HT-29 (cell line): ENCODE measurements at regions not wholly inside any gene's neighbourhood (a gene's known extent, or its start where the extent isn't known, plus 50 kb on each side); places are given as distances from the start of the nearest gene placed in this dataset.
"Not testable (repeated sequence)": the region's sequence is repeated elsewhere in the genome, so short reads cannot be mapped to it uniquely, and the experiment has no call there.

Experiments used
- DNase-seq: peaks from one replicate; pipeline ENCODE4 v3.0.0-alpha.2; 2015; ENCODE audit warnings: low spot score

DNA sequence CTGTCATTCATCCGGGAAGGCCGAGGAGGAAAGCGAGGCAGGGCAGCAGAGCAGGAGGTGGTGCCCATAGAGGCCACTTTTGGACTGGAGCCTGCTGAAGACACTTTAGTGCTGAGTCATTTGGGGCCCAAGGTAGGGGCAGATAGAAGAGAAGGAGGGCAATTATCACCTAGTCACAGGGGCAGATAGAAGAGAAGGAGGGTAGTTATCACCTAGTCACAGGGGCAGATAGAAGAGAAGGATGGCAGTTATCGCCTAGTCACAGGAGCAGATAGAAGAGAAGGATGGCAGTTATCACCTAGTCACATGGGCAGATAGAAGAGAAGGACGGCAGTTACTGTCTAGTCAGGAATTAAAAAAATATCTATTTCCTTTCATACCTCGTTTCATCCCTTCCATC is 1372.6 kb downstream of the FOXD4L5 start:
- DNase-seq, result not testable (repeated sequence)

- DNase-seq, result not testable (repeated sequence)
These were observed 1375.9 kb downstream of the FOXD4L5 start for GRCh38 chr9:63909076-63909475.

GRCh38 chr9:63899637-63900190 is 1385.3 kb downstream of the FOXD4L5 start:
- DNase-seq, result not testable (repeated sequence)

DNA sequence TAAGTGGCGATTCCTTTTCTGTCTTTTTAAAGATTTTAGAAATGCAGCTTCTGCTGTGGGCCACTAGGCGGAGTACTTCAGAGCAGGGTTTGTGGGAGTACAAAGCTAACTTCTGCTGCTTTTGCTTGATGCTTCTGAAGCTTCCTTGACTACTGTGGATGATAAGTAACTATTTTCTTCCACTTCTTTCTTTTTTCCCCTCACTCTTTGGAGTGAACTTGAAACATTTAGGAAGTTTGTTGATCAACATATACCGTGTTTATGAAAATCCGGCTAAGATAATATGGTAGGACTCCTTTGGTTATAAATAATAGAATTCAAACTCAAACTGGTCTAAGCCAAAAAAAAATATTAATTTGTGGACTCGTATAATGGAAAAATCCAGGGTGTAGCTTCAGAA is 1403.6 kb downstream of the FOXD4L5 start:
- DNase-seq, result not testable (repeated sequence)

DNA sequence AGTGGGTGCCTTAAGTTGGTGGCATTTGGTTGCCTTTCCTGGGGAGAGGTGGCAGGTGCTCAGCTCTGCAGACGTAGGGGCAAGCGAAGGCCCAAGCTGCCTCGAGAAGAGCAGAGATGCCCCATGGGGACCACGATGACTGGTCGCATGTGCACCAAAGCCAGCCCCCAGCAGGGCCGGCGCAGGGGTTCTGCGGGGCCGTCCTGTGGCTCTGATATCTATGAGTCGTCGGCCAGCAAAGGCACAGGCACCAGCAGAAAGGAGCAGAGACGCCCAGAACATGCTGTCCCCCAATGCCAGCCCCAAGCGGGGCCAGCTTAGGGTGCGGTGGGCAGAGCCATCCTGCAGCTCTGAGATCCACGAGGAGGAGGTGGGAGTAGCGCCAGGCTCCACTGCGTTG is 1408.6 kb downstream of the FOXD4L5 start:
- DNase-seq, result not testable (repeated sequence)

DNA sequence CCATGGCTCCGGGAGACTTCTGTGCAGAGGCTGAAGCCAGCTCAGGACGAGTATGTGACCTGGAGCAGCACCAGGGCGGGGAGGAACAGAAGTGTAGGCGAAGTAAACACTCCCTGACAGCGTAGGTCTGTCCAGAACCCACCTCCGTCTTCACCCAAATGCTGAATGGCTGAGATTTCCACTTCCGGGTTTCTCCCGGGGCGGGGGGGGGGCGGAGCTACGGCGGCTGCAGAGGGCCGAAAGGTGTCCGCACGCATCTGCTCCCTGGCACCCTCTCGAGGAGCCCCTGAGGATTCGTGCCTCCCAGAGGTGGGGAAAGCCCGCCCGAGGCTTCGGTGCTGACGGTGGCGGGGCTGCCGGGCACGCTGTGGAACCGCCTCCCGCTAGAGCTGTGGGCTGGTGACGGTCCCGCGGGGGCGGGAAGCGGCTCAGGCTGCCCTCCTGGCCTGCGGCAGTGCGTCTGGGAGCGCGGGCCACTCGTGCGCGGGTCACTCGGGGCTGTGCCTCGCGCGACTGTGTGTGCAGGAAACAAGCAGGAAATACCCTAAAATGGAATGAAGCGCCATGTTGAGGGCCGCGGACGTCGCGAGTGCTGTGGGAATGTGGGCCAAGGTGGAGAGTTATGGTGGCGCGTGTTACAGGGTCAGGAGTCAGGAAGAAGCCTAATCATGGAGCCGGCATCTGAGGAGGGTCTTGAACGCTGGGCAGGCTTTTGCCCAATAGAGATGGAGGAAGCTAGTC is 1425.4 kb downstream of the FOXD4L5 start:
- no peak for DNase-seq

DNA sequence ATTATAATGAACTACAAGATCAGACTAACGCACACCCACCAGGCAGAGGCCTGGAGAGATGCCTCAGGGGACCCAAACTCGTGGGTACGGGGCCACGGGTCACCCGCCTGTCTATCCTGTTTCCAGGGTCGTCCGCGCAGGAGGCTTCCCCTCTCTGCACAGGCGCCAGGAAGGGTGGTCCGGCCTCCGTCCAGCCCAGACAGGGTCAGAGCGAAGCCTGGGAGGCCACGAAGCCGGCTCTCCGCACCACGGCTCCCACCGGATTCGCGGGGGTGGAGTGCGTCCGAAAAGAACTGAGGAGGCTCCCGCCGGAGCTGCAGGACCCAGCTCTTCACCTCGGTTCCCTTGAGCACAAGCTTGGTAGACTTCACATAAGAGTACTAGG is 1425.9 kb downstream of the FOXD4L5 start:
- DNase-seq, result not testable (repeated sequence)

DNA sequence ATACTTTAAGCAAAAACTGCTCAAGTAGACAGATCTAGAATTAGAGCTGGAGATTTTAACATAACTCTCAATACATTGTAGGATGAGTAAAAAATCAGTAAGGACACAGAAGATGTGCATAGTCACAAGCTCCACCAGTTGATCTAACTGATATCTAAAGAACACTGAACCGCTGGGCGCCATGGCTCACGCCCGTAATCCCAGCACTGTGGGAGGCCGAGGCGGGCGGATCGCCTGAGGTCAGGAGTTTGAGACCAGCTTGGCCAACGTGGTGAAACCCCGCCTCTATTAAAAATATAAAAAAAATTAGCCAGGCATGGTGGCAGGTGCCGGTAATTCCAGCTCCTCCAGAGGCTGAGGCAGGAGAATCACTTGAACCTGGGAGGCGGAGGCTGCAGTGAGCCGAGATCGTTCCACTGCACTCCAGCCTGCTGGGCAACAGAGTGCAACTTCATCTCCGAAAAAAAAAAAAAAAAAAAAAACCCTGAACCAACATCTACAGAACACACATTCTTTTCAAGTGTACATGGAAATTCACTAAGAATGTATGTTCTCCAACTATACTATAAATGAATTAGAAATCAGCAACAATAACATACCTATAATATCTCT is 1431.8 kb downstream of the FOXD4L5 start:
- DNase-seq, result not testable (repeated sequence)

- not testable (repeated sequence) for DNase-seq
These were observed 1460.2 kb downstream of the FOXD4L5 start for GRCh38 chr9:63824804-63825203.

DNA sequence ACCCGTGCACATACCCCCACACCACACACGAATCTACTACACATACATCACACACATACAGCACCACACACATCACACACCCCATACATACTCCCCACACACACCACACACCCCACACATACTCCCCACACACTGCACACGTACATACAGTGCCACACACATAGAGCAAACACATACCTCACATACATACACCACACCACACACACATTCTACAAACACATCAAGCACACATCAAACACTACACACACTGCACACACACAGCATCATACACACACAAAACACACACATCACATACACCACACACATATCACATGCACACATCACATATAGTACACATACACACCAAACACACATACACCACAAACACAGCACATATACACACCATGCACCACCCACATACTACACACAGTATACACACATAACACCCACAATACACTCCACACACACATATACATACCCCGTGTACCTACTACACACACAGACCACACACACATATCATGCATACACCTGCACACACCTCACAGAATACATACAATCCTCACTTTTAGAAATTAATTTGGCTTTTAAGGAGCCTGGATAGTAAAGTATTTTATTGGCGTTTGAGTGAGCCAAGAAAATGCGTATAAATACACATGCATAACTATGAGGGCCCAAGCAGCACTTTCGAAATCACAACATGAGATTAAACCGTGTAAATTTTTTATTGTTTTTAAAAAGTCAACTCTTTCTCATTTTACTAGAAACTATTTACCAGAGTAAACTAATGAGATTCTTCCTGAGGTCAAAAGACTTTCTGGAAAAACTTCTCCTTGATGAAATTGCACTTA is 1461.4 kb downstream of the FOXD4L5 start:
- DNase-seq, result not testable (repeated sequence)

DNA sequence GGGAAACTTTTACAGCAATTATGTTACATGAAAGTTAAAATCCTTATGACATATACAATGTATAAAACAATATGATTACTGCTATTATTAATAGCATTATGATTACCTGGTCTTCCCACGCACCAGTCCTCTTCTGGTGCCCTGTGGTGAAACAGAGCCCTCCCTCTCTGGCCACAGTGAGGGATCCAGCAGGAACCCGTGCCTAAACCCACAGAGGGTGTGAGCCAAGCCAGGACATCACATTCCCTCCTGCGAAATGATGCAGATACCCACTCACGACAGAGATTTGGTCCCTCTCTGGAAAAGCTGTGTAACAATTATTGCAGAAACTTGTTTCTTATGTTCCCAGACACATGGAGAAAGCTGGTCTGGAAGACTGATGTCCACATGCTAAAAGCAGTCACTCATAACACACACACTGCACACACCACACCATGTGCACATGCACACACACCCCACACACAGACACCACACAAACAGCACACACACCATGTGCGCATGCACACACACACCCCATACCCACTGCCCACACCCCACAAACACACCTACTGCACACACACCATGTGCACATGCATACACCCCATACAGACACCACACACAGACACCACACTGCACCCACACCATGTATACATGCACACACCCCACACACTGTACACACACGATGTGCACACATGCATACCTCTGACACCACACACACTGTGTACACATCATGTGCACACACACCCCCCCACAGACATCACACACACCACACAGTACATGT is 1462.2 kb downstream of the FOXD4L5 start:
- not testable (repeated sequence) for DNase-seq

- not testable (repeated sequence) for DNase-seq
These were observed 1463.7 kb downstream of the FOXD4L5 start for GRCh38 chr9:63821293-63821692.

DNA sequence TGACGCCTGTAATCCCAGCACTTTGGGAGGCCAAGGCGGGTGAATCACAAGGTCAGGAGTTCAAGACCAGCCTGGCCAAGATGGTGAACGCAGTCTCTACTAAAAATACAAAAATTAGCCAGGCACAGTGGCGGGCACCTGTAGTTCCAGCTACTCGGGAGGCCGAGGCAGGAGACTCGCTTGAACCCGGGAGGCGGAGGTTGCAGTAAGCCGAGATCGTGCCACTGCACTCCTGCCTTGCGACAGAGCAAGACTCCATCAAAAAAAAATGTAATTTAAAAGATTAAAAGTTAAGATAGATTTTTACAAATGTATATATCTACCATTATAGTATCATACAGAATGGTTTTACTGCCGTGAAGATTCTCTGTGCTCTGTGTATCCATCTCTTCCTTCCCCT is 1464.1 kb downstream of the FOXD4L5 start:
- DNase-seq, result not testable (repeated sequence)

DNA sequence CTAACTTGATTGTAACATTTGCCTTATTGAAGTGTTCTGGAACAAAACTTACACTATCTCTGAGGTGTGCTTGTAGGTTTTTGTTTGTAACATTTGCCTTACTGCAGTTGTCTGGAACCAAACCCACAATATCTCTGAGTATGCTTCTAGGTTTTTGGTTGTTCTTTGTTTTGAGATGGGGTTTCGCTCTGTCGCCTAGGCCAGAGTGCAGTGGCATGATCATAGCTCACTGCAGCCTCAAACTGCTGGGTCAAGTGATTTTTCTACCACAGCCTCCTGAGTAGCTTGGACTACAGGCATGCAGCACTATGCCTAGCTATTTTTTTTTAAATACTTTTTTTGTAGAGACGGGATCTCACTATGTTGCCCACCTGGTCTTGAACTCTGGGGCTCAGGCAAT is 1464.6 kb downstream of the FOXD4L5 start:
- not testable (repeated sequence) for DNase-seq

- no peak for DNase-seq
These were observed 1467.1 kb downstream of the FOXD4L5 start for GRCh38 chr9:63817622-63818518.

GRCh38 chr9:63816751-63817621 is 1468.0 kb downstream of the FOXD4L5 start:
- peak; percentile 8 for DNase-seq

GRCh38 chr9:63814970-63815669 is 1469.9 kb downstream of the FOXD4L5 start:
- not testable (repeated sequence) for DNase-seq

- DNase-seq, result not testable (repeated sequence)
These were observed 1471.5 kb downstream of the FOXD4L5 start for GRCh38 chr9:63813391-63814021.
